H9 (cell line): ENCODE measurements at regions not wholly inside any gene's neighbourhood (a gene's known extent, or its start where the extent isn't known, plus 50 kb on each side); places are given as distances from the start of the nearest gene placed in this dataset.
"Not testable (repeated sequence)": the region's sequence is repeated elsewhere in the genome, so short reads cannot be mapped to it uniquely, and the experiment has no call there.

Source experiments
- DNase-seq: peaks from one replicate; pipeline ENCODE4 v3.0.0-alpha.2; 2017
- H2AFZ ChIP-seq: one replicate; pipeline ENCODE4 v1.6.1; 2013; ENCODE audit warnings: mild to moderate bottlenecking, low read length, control low read depth, moderate library complexity
- H2AK5ac ChIP-seq: 2 replicates; pipeline ENCODE4 v1.6.1; 2013; ENCODE audit warnings: low read length, control low read depth, mixed read lengths; ENCODE audit not compliant: insufficient read length
- H2BK120ac ChIP-seq: one replicate; pipeline ENCODE4 v1.6.1; 2013; ENCODE audit warnings: low read depth, mild to moderate bottlenecking, low read length, control low read depth, inconsistent platforms; ENCODE audit not compliant: poor library complexity, severe bottlenecking
- H2BK12ac ChIP-seq: 2 replicates; pipeline ENCODE4 v1.6.1; 2013; ENCODE audit warnings: low read length, control low read depth, mixed read lengths, low read depth; ENCODE audit not compliant: insufficient read length
- H2BK15ac ChIP-seq: 2 replicates; pipeline ENCODE4 v1.6.1; 2013; ENCODE audit warnings: low read depth, low read length, control low read depth
- H2BK20ac ChIP-seq: one replicate; pipeline ENCODE4 v1.6.1; 2013; ENCODE audit warnings: low read depth, mild to moderate bottlenecking, low read length, control low read depth, inconsistent platforms; ENCODE audit not compliant: poor library complexity, severe bottlenecking
- H2BK5ac ChIP-seq: 2 replicates; pipeline ENCODE4 v1.6.1; 2013; ENCODE audit warnings: low read length, control low read depth, mixed read lengths; ENCODE audit not compliant: insufficient read length
- H3K14ac ChIP-seq: 2 replicates; pipeline ENCODE4 v1.6.1; 2013; ENCODE audit warnings: low read length, control low read depth; ENCODE audit not compliant: insufficient read depth
- H3K18ac ChIP-seq: 2 replicates; pipeline ENCODE4 v1.6.1; 2013; ENCODE audit warnings: low read depth, mild to moderate bottlenecking, mixed read lengths, low read length, control low read depth; ENCODE audit not compliant: insufficient read length
- H3K23ac ChIP-seq: 2 replicates; pipeline ENCODE4 v1.6.1; 2013; ENCODE audit warnings: low read length, control low read depth, mixed read lengths, low read depth; ENCODE audit not compliant: insufficient read length
- H3K23me2 ChIP-seq: 2 replicates; pipeline ENCODE4 v1.6.1; 2013; ENCODE audit warnings: low read depth, mild to moderate bottlenecking, mixed read lengths, low read length, control low read depth; ENCODE audit not compliant: insufficient read length, poor library complexity, severe bottlenecking
- H3K27ac ChIP-seq: 2 replicates; pipeline ENCODE4 v1.5.1; 2013; ENCODE audit warnings: low read length, control low read depth, mixed read lengths, low read depth; ENCODE audit not compliant: insufficient read length
- H3K27me3 ChIP-seq: 2 replicates; pipeline ENCODE4 v1.6.1; 2013; ENCODE audit warnings: low read length, control low read depth, inconsistent platforms; ENCODE audit not compliant: insufficient read depth
- H3K4ac ChIP-seq: 2 replicates; pipeline ENCODE4 v1.6.1; 2013; ENCODE audit warnings: low read depth, mild to moderate bottlenecking, control low read depth, inconsistent platforms, low read length, moderate library complexity
- H3K4me1 ChIP-seq: 2 replicates; pipeline ENCODE4 v1.6.1; 2013; ENCODE audit warnings: low read length, control low read depth, inconsistent platforms; ENCODE audit not compliant: insufficient read depth
- H3K4me2 ChIP-seq: 2 replicates; pipeline ENCODE4 v1.6.1; 2013; ENCODE audit warnings: low read length, control low read depth, mixed read lengths; ENCODE audit not compliant: insufficient read length, insufficient read depth
- H3K56ac ChIP-seq: 2 replicates; pipeline ENCODE4 v1.6.1; 2013; ENCODE audit warnings: low read depth, mild to moderate bottlenecking, mixed read lengths, low read length, control low read depth; ENCODE audit not compliant: insufficient read length
- H3K79me1 ChIP-seq: 2 replicates; pipeline ENCODE4 v1.6.1; 2013; ENCODE audit warnings: low read depth, mild to moderate bottlenecking, moderate library complexity, low read length, control low read depth, inconsistent platforms; ENCODE audit not compliant: insufficient read depth, poor library complexity, severe bottlenecking
- H3K79me2 ChIP-seq: 2 replicates; pipeline ENCODE4 v1.6.1; 2013; ENCODE audit warnings: low read length, control low read depth, inconsistent platforms; ENCODE audit not compliant: insufficient read depth
- H3K9ac ChIP-seq: 2 replicates; pipeline ENCODE4 v1.6.1; 2013; ENCODE audit warnings: low read length, control low read depth, mixed read lengths; ENCODE audit not compliant: insufficient read length; ENCODE audit errors: extremely low read depth
- H3K9me3 ChIP-seq: one replicate; pipeline ENCODE4 v1.6.1; 2013; ENCODE audit warnings: low read depth, low read length, inconsistent platforms; ENCODE audit not compliant: control insufficient read depth
- H3T11ph ChIP-seq: one replicate; pipeline ENCODE4 v1.6.1; 2013; ENCODE audit warnings: mild to moderate bottlenecking, low read length, control low read depth, inconsistent platforms
- H4K20me1 ChIP-seq: one replicate; pipeline ENCODE4 v1.6.1; 2013; ENCODE audit not compliant: control insufficient read depth, insufficient read length, insufficient read depth
- H4K5ac ChIP-seq: 2 replicates; pipeline ENCODE4 v1.6.1; 2013; ENCODE audit warnings: low read depth, mild to moderate bottlenecking, mixed read lengths, low read length, control low read depth; ENCODE audit not compliant: insufficient read length
- H4K8ac ChIP-seq: replicated peaks from 2 replicates; pipeline ENCODE4 v1.6.1; 2013; ENCODE audit warnings: low read length, control low read depth, mixed read lengths, low read depth; ENCODE audit not compliant: insufficient read length
- H4K91ac ChIP-seq: 2 replicates; pipeline ENCODE4 v1.6.1; 2013; ENCODE audit warnings: low read depth, mild to moderate bottlenecking, moderate library complexity, mixed read lengths, low read length, control low read depth; ENCODE audit not compliant: insufficient read length
- H3K27ac Mint-ChIP-seq, 3 experiments: 2 replicates in 2 of 3; 3 replicates in 1 of 3; pipeline ENCODE4 v1.8.0; 2020 to 2021; ENCODE audit warnings: mixed read lengths in 3 of 3, mild to moderate bottlenecking in 1 of 3, moderate library complexity in 1 of 3
- H3K27me3 Mint-ChIP-seq: 2 replicates; pipeline ENCODE4 v1.8.0; 2021; ENCODE audit warnings: low read depth, mild to moderate bottlenecking, moderate library complexity, mixed read lengths
- H3K36me3 Mint-ChIP-seq, 3 experiments: 2 replicates in 2 of 3; 3 replicates in 1 of 3; pipeline ENCODE4 v1.8.0; 2020 to 2021; ENCODE audit warnings: low read depth in 3 of 3, mixed read lengths in 3 of 3; ENCODE audit not compliant: insufficient read depth in 1 of 3
- H3K4me1 Mint-ChIP-seq, 2 experiments: 2 replicates each; pipeline ENCODE4 v1.8.0; 2020; ENCODE audit warnings: mixed read lengths in 2 of 2
- H3K4me3 Mint-ChIP-seq, 2 experiments: 2 replicates in 1 of 2; 3 replicates in 1 of 2; pipeline ENCODE4 v1.8.0; 2020 to 2021; ENCODE audit warnings: mild to moderate bottlenecking in 2 of 2, mixed read lengths in 2 of 2, moderate library complexity in 1 of 2
- H3K9me3 Mint-ChIP-seq, 2 experiments: 2 replicates in 1 of 2; 3 replicates in 1 of 2; pipeline ENCODE4 v1.8.0; 2020; ENCODE audit warnings: mild to moderate bottlenecking in 2 of 2, mixed read lengths in 2 of 2, moderate library complexity in 1 of 2
- WGBS: extraction: QIAGEN DNeasy Blood & Tissue Kit; methylation state at CpG from one replicate; pipeline ENCODE4 v1.1.7; 2013; ENCODE audit warnings: missing lambda C conversion rate, low lambda C conversion rate, mixed read lengths; ENCODE audit not compliant: insufficient read length; ENCODE audit errors: extremely low coverage; 5-methylcytosine and 5-hydroxymethylcytosine counted together
- TF ChIP-seq, protein P1 (sequence below): fragments of 200-600 bp; sonication (generic); conservative IDR thresholded peaks from 3 replicates; pipeline ENCODE4 v1.8.0; 2021; ENCODE audit warnings: antibody characterized with exemption, mild to moderate bottlenecking

DNA sequence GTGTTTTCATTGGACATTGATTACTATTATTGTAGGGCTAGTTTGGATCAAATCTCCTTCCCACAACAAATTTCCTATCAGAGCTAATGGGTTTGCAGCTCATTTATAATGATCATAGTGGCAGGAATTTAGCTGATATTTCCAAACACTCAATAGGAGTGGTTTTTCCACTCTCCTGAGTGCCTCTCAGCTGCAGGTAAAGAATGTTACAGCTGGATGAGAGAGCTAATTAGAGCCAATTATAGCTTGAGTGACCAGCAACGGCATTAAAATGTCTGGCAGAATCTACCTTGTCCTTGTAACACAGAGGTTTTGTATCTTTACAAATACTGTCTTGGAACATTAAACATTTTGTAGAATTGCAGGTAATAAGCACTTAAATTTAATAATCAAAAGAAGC is 602.8 kb upstream of the EPHA5 start:
- Mint-ChIP-seq H3K9me3 (peaks cover 12 to 13% of the 10 kb centered on the region in 2 experiments), H3K36me3 (peaks cover 3 to 15% (median 4%) of the 10 kb centered on the region in 3 experiments; a peak in 4 of 7 replicates), H3K27me3 (no peaks in the 10 kb centered on the region), H3K27ac (no peak overlapping the region), H3K4me3 (no peak overlapping the region), H3K4me1 (peaks cover 2 to 17% of the 10 kb centered on the region in 2 experiments; a peak in 3 of 4 replicates)
- no peak overlapping the region for H3K4ac ChIP-seq
- H3K27me3 ChIP-seq, result no peaks in the 10 kb centered on the region
- no peaks in the 10 kb centered on the region for H4K20me1 ChIP-seq
- no peak overlapping the region for H4K91ac ChIP-seq
- no peak overlapping the region for H4K8ac ChIP-seq
- no peak for DNase-seq
- no peak overlapping the region for H3K4me2 ChIP-seq
- H3K23ac ChIP-seq, result no peak overlapping the region
- no peak overlapping the region for H3T11ph ChIP-seq
- no peaks in the 10 kb centered on the region for H3K4me1 ChIP-seq
- H2BK120ac ChIP-seq, result no peak overlapping the region
- H3K56ac ChIP-seq, result no peak overlapping the region
- no peak overlapping the region for H3K18ac ChIP-seq
- no peak overlapping the region for H4K5ac ChIP-seq
- no peak overlapping the region for H2BK15ac ChIP-seq
- H2AFZ ChIP-seq, result no peak overlapping the region
- no peak overlapping the region for H2BK20ac ChIP-seq
- no peaks in the 10 kb centered on the region for H3K9me3 ChIP-seq
- no peak overlapping the region for H3K9ac ChIP-seq
- TF ChIP-seq, protein P1, sequence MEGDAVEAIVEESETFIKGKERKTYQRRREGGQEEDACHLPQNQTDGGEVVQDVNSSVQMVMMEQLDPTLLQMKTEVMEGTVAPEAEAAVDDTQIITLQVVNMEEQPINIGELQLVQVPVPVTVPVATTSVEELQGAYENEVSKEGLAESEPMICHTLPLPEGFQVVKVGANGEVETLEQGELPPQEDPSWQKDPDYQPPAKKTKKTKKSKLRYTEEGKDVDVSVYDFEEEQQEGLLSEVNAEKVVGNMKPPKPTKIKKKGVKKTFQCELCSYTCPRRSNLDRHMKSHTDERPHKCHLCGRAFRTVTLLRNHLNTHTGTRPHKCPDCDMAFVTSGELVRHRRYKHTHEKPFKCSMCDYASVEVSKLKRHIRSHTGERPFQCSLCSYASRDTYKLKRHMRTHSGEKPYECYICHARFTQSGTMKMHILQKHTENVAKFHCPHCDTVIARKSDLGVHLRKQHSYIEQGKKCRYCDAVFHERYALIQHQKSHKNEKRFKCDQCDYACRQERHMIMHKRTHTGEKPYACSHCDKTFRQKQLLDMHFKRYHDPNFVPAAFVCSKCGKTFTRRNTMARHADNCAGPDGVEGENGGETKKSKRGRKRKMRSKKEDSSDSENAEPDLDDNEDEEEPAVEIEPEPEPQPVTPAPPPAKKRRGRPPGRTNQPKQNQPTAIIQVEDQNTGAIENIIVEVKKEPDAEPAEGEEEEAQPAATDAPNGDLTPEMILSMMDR, result no peak
- no peak overlapping the region for H2BK12ac ChIP-seq
- no peak overlapping the region for H3K27ac ChIP-seq
- no peaks in the 10 kb centered on the region for H3K79me1 ChIP-seq
- no CpG with 5 or more reads among the region's 1 CpG for whole genome bisulfite sequencing
- no peaks in the 10 kb centered on the region for H3K23me2 ChIP-seq
- no peak overlapping the region for H3K14ac ChIP-seq
- H3K79me2 ChIP-seq, result no peaks in the 10 kb centered on the region
- no peak overlapping the region for H2AK5ac ChIP-seq
- no peak overlapping the region for H2BK5ac ChIP-seq

DNA sequence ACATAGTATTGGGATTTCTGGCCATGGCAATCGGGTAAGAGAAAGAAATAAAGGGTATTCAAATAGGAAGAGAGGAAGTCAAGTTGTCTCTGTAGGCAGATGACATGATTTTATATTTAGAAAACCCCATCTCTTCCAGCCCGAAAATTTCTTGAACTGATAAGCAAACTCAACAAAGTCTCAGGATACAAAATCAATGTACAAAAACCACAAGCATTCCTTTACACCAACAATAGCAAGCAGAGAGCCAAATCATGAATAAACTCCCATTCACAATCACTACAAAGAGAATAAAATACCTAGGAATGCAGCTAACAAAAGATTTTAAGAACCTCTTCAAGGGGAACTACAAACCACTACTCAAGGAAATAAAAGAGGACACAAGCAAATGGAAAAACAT is 600.1 kb upstream of the EPHA5 start:
- H3K18ac ChIP-seq, result not testable (repeated sequence)

More for the DNA sequence above, 600.1 kb upstream of the EPHA5 start:
- H3K14ac ChIP-seq, H3K4ac ChIP-seq, H3K79me2 ChIP-seq, H3K27me3 ChIP-seq, H2BK15ac ChIP-seq, H2BK20ac ChIP-seq, H2AK5ac ChIP-seq, H3K23ac ChIP-seq, H3K4me1 ChIP-seq, DNase-seq, H4K91ac ChIP-seq, H4K8ac ChIP-seq, H3K4me2 ChIP-seq, H2BK12ac ChIP-seq, H2BK5ac ChIP-seq, H4K5ac ChIP-seq, H3K27me3 Mint-ChIP-seq, H3K9ac ChIP-seq, H2BK120ac ChIP-seq, H3K23me2 ChIP-seq, H4K20me1 ChIP-seq, H3K9me3 ChIP-seq, H3T11ph ChIP-seq, H3K79me1 ChIP-seq, H3K56ac ChIP-seq, H2AFZ ChIP-seq, H3K4me3 Mint-ChIP-seq, H3K27ac ChIP-seq: not testable (repeated sequence)
- WGBS, result no CpG with 5 or more reads among the region's 2 CpGs
- peak overlapping the region in 1 of 3 experiments; percentile 56; a peak in 1 of 7 replicates for H3K27ac Mint-ChIP-seq
- peaks cover 12 to 25% of the 10 kb centered on the region in 2 experiments for H3K4me1 Mint-ChIP-seq
- H3K9me3 Mint-ChIP-seq, result peaks cover 12 to 13% of the 10 kb centered on the region in 2 experiments
- H3K36me3 Mint-ChIP-seq, result peaks cover 3 to 15% (median 4%) of the 10 kb centered on the region in 3 experiments; a peak in 4 of 7 replicates
